ENCODE measurements at regions not wholly inside any gene's neighbourhood (a gene's known extent, or its start where the extent isn't known, plus 50 kb on each side); places are given as distances from the start of the nearest gene placed in this dataset.

- DNase-seq (ENCODE audit: low read depth), result no peak
Measured at GRCh38 chr6:113610377-113610988, 246.7 kb upstream of the MARCKS start.

- no peak for DNase-seq (ENCODE audit: low read depth)
Measured at GRCh38 chr6:113616701-113617274, 240.4 kb upstream of the MARCKS start.

- DNase-seq (ENCODE audit: low read depth), result no peak
Measured at GRCh38 chr6:113619077-113619476, 238.1 kb upstream of the MARCKS start.

GRCh38 chr6:113620386-113620785, 236.8 kb upstream of the MARCKS start:
- DNase-seq (ENCODE audit: low read depth), result no peak

- no peak for DNase-seq (ENCODE audit: low read depth)
Measured at GRCh38 chr6:113622254-113622653, 234.9 kb upstream of the MARCKS start.

- DNase-seq (ENCODE audit: low read depth), result no peak
Measured at GRCh38 chr6:113623129-113623528, 234.0 kb upstream of the MARCKS start.

DNA sequence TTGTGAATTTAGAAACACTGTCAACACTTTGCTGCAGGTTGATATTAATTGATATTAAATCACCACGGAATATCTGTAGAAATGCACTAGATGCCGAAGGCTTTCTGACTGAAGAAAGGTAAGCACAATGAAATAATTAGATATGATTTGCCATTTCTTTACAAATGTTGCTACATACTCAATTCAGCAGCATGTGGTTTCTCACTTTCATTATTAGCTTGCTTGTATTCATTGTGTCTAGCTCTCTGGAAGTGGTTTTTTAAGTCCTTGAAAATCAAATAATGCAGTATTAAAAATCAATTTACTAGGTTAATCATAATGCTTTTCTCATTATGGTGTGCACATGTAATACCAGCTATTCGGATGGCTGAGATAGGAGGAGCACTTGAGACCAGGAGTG, 231.3 kb upstream of the MARCKS start:
- DNase-seq (ENCODE audit: low read depth), result no peak

DNA sequence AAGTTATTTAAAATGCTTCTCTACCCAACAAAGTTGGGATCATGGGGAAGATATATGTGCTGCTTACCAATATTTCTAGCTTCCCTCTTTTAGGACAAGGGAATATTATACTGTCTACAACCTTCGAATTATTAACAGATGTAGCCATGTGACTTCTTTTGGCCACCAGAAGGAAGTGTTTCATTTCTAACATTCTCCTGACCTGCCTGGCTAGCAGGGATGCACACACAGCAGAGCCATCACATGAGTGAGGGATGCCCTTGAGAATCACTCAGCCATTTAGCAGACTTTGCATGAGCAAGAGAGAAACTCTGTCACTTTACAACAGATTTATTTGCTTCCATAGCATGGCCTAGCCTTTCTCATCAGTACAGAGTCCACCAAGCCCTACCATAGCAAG, 230.7 kb upstream of the MARCKS start:
- no peak for DNase-seq (ENCODE audit: low read depth)

- DNase-seq (ENCODE audit: low read depth), result no peak
Measured at GRCh38 chr6:113627480-113627879, 229.7 kb upstream of the MARCKS start.

DNA sequence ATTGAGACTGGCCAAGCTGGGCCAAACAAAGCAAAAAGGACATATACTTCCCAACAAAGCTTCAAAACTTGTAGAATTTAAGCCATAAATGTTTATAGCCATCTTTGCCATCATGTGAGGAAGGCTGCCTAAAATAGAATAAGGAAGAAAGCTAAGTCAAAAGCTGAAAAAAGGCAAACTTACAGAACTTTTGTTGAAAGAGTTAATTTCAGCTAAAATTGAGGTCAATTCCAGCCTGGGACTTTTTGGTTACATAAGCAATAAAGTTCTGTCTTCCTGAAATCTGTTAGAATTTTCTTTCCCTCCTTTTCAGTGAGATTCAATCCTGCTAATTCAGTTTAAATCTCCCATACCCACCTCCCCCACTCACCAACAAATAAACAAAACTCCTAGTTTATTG, 227.9 kb upstream of the MARCKS start:
- no peak for DNase-seq (ENCODE audit: low read depth)

GRCh38 chr6:113629975-113630737, 227.0 kb upstream of the MARCKS start:
- no peak for DNase-seq (ENCODE audit: low read depth)

DNA sequence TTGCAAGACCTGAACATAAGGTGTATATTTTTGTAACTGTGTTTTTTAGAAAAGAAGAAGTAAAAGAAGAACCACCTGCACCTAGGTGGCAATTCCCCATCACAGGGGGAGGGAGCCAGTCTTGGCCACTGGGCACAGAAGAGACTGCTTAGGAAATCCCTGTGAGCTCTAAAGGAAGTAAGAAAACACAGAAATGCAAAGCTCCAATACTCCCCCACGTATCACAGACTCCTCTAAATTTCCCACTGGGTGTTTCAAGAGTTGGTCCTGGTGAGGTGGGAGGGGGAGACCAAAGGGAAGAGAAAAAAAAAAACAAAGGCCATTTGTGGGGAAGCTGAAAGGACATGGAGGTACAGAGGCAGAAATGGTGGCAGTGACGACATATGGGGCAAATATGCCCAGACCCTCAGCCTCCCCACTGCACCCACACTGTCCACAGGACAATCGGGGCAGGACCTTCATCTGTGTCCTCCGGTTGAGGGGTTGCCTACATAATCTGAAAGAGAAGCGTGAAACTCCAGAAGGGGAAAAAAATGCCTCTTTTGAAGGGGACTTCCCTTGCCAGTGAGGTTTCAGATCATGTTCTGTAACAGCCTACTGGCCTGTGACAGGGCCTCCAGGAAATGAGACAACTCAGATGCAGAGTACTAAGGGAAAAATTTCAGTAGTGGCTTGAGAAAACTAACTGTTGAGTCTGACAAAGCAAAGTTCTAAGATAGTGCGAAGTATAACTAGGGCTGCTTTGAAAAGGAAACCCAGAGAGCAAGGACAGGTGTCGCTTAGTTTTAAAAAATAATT, 226.2 kb upstream of the MARCKS start:
- DNase-seq (ENCODE audit: low read depth), result no peak

- no peak for DNase-seq (ENCODE audit: low read depth)
Measured at GRCh38 chr6:113631666-113632065, 225.5 kb upstream of the MARCKS start.

GRCh38 chr6:113632220-113632864, 224.8 kb upstream of the MARCKS start:
- DNase-seq (ENCODE audit: low read depth), result no peak

GRCh38 chr6:113633638-113634037, 223.5 kb upstream of the MARCKS start:
- no peak for DNase-seq (ENCODE audit: low read depth)

DNA sequence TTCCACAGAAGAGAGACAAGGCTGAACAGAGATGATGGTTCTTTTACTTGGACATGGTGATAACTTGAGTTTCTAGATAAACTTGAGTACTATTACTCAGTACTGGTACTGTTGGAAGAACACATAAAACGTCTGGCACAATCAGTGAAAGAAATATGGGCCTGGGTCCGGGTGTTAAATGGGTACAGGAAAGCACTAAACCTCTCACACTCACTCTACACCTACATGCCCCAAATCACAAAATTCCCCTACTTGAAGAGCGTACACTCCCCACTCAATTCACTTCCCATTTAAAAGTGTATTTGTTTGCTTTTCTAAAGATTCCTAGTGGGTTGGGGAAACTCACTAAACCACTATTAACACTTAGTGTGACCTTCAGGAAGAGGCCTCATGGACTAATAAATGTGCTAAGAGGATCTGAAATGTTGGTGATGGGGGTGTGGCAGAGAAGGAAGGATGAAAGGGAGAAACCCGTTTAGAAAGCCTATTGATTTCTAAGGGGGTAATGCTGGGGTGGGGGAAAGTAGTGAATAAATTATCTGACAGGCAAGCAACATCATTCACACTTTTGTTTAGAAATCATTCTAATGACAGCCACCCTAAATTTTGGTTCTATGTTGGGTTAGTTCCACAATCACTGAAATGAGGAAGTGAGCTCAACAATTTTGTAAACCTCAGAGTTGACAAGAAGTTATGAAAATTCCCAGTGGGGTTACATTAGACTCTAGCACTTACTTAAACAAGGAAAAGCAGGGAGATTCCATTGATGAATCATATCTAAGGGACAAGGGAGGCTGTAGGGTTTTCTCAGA, 222.6 kb upstream of the MARCKS start:
- DNase-seq (ENCODE audit: low read depth), result no peak

- no peak for DNase-seq (ENCODE audit: low read depth)
Measured at GRCh38 chr6:113635222-113635986, 221.7 kb upstream of the MARCKS start.

DNA sequence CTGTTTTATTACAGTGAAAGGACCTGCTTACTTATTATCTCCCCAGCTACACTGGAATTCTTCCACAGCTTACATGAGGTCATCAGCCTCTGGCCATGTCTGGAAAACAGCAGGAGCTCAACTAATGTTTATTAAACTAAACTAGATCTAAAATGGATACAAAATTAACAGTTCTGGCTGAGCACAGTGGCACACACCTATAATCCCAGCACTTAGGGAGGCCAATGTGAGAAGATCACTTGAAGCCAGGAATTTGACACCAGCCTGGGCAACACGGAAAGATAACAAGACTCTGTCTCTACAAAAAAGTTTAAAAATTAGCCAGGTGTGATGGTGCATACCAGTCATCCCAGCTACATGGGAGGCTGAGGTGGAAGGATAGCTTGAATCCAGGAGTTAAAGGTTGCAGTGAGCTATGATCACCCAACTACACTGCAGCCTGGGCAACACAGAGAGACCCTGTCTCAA, 220.8 kb upstream of the MARCKS start:
- DNase-seq (ENCODE audit: low read depth), result no peak

- DNase-seq (ENCODE audit: low read depth), result no peak
Measured at GRCh38 chr6:113640051-113640450, 217.1 kb upstream of the MARCKS start.

DNA sequence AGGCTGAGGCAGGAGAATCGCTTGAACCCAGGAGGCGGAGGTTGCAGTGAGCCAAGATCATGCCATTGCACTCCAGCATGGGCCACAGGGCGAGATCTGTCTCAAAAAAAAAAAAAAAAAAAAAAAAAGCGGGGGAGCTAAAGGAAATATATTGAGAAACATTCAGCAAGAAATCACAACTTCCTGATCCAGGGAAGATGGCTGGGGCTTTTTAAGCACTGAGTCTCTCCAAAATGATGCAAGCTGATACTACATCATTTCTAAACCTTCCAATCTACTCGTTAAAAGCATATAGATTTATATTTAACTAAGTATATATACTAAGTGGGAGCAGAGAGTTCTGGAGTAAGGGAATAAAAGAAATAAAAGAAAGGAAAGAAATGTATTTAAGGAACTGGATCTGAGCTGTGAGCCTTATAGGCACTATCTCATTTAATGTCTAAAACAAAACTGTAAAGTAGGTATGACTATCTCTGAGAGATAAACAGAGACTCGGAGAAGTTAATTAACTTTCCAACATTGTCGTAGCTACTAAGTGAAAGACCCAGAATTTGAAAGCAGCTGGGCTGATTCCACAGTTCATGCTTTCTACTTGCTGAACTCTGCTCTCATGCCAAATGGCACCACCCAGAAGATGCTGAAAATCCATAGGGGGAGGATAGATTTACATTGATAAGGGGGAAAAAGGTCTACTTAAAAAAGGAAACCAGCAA, 215.0 kb upstream of the MARCKS start:
- no peak for DNase-seq (ENCODE audit: low read depth)
